Endothelial cell of umbilical vein (primary cell): ENCODE measurements at regions not wholly inside any gene's neighbourhood (a gene's known extent, or its start where the extent isn't known, plus 50 kb on each side); places are given as distances from the start of the nearest gene placed in this dataset.

Source experiments
- CTCF ChIP-seq, 2 donors: IDR thresholded peaks; 1 replicate in 1 of 2; 2 replicates in 1 of 2; pipeline ENCODE4 v1.5.1; 2011; ENCODE audit warnings: low read length in 2 of 2, mild to moderate bottlenecking in 2 of 2, moderate library complexity in 2 of 2, control low read depth in 1 of 2, inconsistent platforms in 1 of 2, low read depth in 1 of 2; ENCODE audit not compliant: insufficient read depth in 1 of 2; ENCODE audit errors: extremely low read depth in 1 of 2
- EZH2 ChIP-seq: IDR thresholded peaks from 2 replicates; pipeline ENCODE4 v1.6.1; 2012; ENCODE audit warnings: borderline replicate concordance, low read depth, mild to moderate bottlenecking, moderate library complexity, low read length, inconsistent platforms; ENCODE audit not compliant: severe bottlenecking
- FOS ChIP-seq: IDR thresholded peaks from 2 replicates; pipeline ENCODE4 v1.6.1; 2011; ENCODE audit warnings: mild to moderate bottlenecking, low read length, moderate library complexity, borderline replicate concordance; ENCODE audit not compliant: insufficient read depth
- GATA2 ChIP-seq: IDR thresholded peaks from 2 replicates; pipeline ENCODE4 v1.7.0; 2011; ENCODE audit warnings: low read depth, mild to moderate bottlenecking, moderate library complexity, mixed read lengths, low read length; ENCODE audit not compliant: insufficient read length, insufficient read depth
- JUN ChIP-seq: IDR thresholded peaks from 2 replicates; pipeline ENCODE4 v1.6.1; 2011; ENCODE audit warnings: borderline replicate concordance, low read depth; ENCODE audit not compliant: insufficient read length, insufficient read depth
- MAX ChIP-seq: IDR thresholded peaks from 2 replicates; pipeline ENCODE4 v1.6.1; 2011; ENCODE audit not compliant: insufficient read depth, insufficient read length
- MYC ChIP-seq: IDR thresholded peaks from one replicate; pipeline ENCODE4 v1.6.1; 2011; ENCODE audit warnings: mild to moderate bottlenecking, low read depth, low read length
- POLR2A ChIP-seq: IDR thresholded peaks from 2 replicates; pipeline ENCODE4 v1.6.1; 2012; ENCODE audit warnings: low read depth, mild to moderate bottlenecking, control low read depth, low read length
- POLR2AphosphoS5 ChIP-seq: IDR thresholded peaks from 2 replicates; pipeline ENCODE4 v1.6.1; 2012; ENCODE audit warnings: low read depth, mild to moderate bottlenecking, control low read depth, low read length, moderate library complexity; ENCODE audit not compliant: insufficient read depth

- TF ChIP-seq CTCF (IDR thresholded peaks at IDR 0.05; ENCODE audit: extremely low read depth in 1 of 2, insufficient read depth in 1 of 2, low read depth in 1 of 2, low read length in 2 of 2) (no peak), POLR2AphosphoS5 (no peak), MAX (no peak), MYC (no peak), EZH2 (no peak), POLR2A (no peak), GATA2 (no peak), JUN (no peak), FOS (no peak)
These were observed 76.3 kb downstream of the PERP start for GRCh38 chr6:138030872-138031271.
